PC-9 (cell line): ENCODE measurements at regions not wholly inside any gene's neighbourhood (a gene's known extent, or its start where the extent isn't known, plus 50 kb on each side); places are given as distances from the start of the nearest gene placed in this dataset.

ENCODE experiments used
- EZH2 ChIP-seq: fragments of 200-600 bp; sonication (generic); IDR thresholded peaks from 2 replicates; pipeline ENCODE4 v1.8.0; 2017; ENCODE audit warnings: antibody characterized with exemption, low read depth
- TF ChIP-seq, protein P1 (sequence below): fragments of 200-600 bp; sonication (generic); conservative IDR thresholded peaks from 2 replicates; pipeline ENCODE4 v1.6.1; 2017; ENCODE audit warnings: mixed run types, antibody characterized with exemption, mild to moderate bottlenecking, moderate library complexity

DNA sequence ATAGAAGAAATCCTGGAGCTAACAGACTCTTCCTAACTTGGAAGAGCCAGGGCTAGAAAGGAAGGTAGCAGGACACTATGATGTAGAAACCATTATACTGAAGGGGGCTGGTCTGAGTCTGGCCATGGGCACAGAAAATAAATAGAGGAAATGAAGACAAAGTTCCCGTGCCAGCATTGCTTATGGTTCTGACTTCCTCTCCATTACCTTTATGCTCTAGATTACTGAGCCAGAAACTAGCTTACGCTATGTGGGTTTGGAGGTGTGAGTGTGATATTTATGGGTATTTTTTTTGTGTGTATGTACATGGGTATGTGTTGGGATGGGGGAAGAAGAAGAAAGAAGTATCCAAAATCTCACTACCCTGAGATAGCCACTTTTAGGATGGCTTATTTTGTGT, 148.3 kb downstream of the GLUD2 start:
- TF ChIP-seq, protein P1, sequence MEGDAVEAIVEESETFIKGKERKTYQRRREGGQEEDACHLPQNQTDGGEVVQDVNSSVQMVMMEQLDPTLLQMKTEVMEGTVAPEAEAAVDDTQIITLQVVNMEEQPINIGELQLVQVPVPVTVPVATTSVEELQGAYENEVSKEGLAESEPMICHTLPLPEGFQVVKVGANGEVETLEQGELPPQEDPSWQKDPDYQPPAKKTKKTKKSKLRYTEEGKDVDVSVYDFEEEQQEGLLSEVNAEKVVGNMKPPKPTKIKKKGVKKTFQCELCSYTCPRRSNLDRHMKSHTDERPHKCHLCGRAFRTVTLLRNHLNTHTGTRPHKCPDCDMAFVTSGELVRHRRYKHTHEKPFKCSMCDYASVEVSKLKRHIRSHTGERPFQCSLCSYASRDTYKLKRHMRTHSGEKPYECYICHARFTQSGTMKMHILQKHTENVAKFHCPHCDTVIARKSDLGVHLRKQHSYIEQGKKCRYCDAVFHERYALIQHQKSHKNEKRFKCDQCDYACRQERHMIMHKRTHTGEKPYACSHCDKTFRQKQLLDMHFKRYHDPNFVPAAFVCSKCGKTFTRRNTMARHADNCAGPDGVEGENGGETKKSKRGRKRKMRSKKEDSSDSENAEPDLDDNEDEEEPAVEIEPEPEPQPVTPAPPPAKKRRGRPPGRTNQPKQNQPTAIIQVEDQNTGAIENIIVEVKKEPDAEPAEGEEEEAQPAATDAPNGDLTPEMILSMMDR = no peak
- TF ChIP-seq EZH2 = no peak
